ENCODE measurements at regions not wholly inside any gene's neighbourhood (a gene's known extent, or its start where the extent isn't known, plus 50 kb on each side); places are given as distances from the start of the nearest gene placed in this dataset.

DNA sequence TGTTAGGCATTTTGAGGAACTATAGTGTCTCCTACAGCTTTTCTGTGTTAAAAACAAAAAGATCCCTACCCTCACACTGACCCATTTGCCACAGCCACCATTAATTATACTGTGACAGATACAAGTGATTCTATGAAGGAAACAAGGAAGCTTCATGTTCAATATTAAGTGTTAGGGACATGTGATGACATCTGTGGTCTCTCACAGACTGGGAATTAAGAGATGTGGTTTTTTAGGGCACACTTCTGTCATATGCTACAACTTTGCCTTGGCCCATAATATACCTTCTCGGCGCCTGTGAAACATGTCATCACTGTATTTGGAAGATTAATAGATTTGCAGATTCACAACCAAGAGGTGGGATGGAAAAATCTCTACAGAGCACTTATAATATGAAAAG is 102.9 kb upstream of the TCF21 start:
- no peak for TF ChIP-seq POLR2A (IDR thresholded peaks at IDR 0.05)
- TF ChIP-seq, protein P1, sequence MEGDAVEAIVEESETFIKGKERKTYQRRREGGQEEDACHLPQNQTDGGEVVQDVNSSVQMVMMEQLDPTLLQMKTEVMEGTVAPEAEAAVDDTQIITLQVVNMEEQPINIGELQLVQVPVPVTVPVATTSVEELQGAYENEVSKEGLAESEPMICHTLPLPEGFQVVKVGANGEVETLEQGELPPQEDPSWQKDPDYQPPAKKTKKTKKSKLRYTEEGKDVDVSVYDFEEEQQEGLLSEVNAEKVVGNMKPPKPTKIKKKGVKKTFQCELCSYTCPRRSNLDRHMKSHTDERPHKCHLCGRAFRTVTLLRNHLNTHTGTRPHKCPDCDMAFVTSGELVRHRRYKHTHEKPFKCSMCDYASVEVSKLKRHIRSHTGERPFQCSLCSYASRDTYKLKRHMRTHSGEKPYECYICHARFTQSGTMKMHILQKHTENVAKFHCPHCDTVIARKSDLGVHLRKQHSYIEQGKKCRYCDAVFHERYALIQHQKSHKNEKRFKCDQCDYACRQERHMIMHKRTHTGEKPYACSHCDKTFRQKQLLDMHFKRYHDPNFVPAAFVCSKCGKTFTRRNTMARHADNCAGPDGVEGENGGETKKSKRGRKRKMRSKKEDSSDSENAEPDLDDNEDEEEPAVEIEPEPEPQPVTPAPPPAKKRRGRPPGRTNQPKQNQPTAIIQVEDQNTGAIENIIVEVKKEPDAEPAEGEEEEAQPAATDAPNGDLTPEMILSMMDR (IDR thresholded peaks at IDR 0.05): no peak

All from adrenal gland (tissue), 5 donors.